ENCODE measurements at regions not wholly inside any gene's neighbourhood (a gene's known extent, or its start where the extent isn't known, plus 50 kb on each side); places are given as distances from the start of the nearest gene placed in this dataset.

DNA sequence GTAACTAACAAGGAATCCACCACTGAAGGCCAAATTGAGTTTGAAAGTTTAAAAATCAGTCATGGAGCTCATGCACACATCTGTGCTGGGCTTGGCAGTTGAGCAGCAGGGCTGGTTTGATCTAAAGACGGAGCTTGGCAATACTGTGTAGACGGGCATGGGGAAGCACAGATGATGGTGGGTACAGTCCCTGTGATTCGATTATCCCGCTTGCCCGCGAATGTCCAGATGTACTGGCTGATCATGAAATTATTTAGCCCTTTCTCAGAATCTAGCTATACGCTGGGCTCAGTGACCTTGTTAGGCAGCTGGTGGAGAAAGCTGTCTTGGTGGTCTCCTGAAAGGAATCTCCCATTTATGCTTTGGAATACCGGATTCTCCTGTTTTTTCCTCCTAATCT lies 74.8 kb upstream of the SOX11 start:
- Histone ChIP-seq H3K4me1 (ENCODE audit: insufficient read depth, low read length) (no peaks in the 10 kb centered on the region), H2AFZ (ENCODE audit: low read length) (no peak overlapping the region), H3K36me3 (replicated peaks in 1 of 2; ENCODE audit: control insufficient read depth in 1 of 2, insufficient read depth in 2 of 2, low read length in 2 of 2) (no peaks in the 10 kb centered on the region), H3K4me2 (ENCODE audit: low read depth, low read length) (no peak overlapping the region), H3K9me3 (ENCODE audit: low read length) (peaks cover 46% of the 10 kb centered on the region), H3K4me3 (replicated peaks in 1 of 3; ENCODE audit: insufficient read depth in 1 of 3, low read depth in 2 of 3, low read length in 3 of 3) (no peak overlapping the region), H3K9ac (ENCODE audit: insufficient read depth, low read depth, low read length) (no peak overlapping the region), H3K27ac (ENCODE audit: extremely low read length, insufficient read depth, low read length) (no peak overlapping the region), H3K27me3 (ENCODE audit: control insufficient read depth in 1 of 2, insufficient read depth in 2 of 2, low read length in 2 of 2) (no peaks in the 10 kb centered on the region), H4K20me1 (ENCODE audit: insufficient read depth, low read length) (no peaks in the 10 kb centered on the region), H3K79me2 (ENCODE audit: insufficient read depth, low read length) (no peaks in the 10 kb centered on the region)
- no TSS peak for BruUV-seq (replicated peaks)
- ChIA-PET CTCF (ENCODE audit: low intra/inter-chr PET ratio, low total read pairs) (no interaction called here), POLR2A (no interaction called here)
- DNase-seq (ENCODE audit: low spot score): no peak
- TF ChIP-seq ZNF343 (CRISPR knock-in tag; IDR thresholded peaks at IDR 0.05): no peak
- TF ChIP-seq ETV6 (CRISPR knock-in tag; conservative IDR thresholded peaks at IDR 0.05): no peak
- in situ Hi-C loops (cut with HindIII; ENCODE audit: extremely low pct_ligation_motif_present, low pct_unique_long_range_greater_than_20kb) (no loop called here), intact Hi-C loops (cut with micrococcal nuclease; ENCODE audit: unreplicated experiment) (no loop called here)
- no peak for ATAC-seq
- FAIRE-seq: no peak
- WGBS (ENCODE audit: low lambda C conversion rate): 37% methylated on average over 8 of the region's 8 CpGs

GRCh38 chr2:5617796-5618195 lies 74.4 kb upstream of the SOX11 start:
- in situ Hi-C loops (cut with HindIII; ENCODE audit: extremely low pct_ligation_motif_present, low pct_unique_long_range_greater_than_20kb): no loop called here
- H3K9ac ChIP-seq (ENCODE audit: insufficient read depth, low read depth, low read length): no peak overlapping the region
- H3K4me3 ChIP-seq (replicated peaks in 1 of 3; ENCODE audit: insufficient read depth in 1 of 3, low read depth in 2 of 3, low read length in 3 of 3): no peak overlapping the region
- no peak overlapping the region for H3K4me2 ChIP-seq (ENCODE audit: low read depth, low read length)
- intact Hi-C loops (cut with micrococcal nuclease; ENCODE audit: unreplicated experiment): no loop called here
- H2AFZ ChIP-seq (ENCODE audit: low read length): no peak overlapping the region
- no peak for DNase-seq (ENCODE audit: low spot score)
- POLR2A ChIA-PET: no interaction called here
- FAIRE-seq: no peak
- no peaks in the 10 kb centered on the region for H3K4me1 ChIP-seq (ENCODE audit: insufficient read depth, low read length)
- TF ChIP-seq ZNF329 (CRISPR knock-in tag; IDR thresholded peaks at IDR 0.05; ENCODE audit: low read depth) (no peak), RFXAP (CRISPR knock-in tag; IDR thresholded peaks at IDR 0.05; ENCODE audit: borderline replicate concordance) (no peak), ZNF30 (CRISPR knock-in tag; IDR thresholded peaks at IDR 0.05) (no peak), PRDM10 (CRISPR knock-in tag; IDR thresholded peaks at IDR 0.05; ENCODE audit: low read depth) (no peak), ZNF20 (CRISPR knock-in tag; IDR thresholded peaks at IDR 0.05) (no peak)
- TF ChIP-seq, protein P1, sequence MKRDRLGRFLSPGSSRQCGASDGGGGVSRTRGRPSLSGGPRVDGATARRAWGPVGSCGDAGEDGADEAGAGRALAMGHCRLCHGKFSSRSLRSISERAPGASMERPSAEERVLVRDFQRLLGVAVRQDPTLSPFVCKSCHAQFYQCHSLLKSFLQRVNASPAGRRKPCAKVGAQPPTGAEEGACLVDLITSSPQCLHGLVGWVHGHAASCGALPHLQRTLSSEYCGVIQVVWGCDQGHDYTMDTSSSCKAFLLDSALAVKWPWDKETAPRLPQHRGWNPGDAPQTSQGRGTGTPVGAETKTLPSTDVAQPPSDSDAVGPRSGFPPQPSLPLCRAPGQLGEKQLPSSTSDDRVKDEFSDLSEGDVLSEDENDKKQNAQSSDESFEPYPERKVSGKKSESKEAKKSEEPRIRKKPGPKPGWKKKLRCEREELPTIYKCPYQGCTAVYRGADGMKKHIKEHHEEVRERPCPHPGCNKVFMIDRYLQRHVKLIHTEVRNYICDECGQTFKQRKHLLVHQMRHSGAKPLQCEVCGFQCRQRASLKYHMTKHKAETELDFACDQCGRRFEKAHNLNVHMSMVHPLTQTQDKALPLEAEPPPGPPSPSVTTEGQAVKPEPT (CRISPR knock-in tag; IDR thresholded peaks at IDR 0.05; ENCODE audit: low read depth): no peak
- no peak overlapping the region for H3K27ac ChIP-seq (ENCODE audit: extremely low read length, insufficient read depth, low read length)
- no peaks in the 10 kb centered on the region for H3K27me3 ChIP-seq (ENCODE audit: control insufficient read depth in 1 of 2, insufficient read depth in 2 of 2, low read length in 2 of 2)
- no peaks in the 10 kb centered on the region for H3K36me3 ChIP-seq (replicated peaks in 1 of 2; ENCODE audit: control insufficient read depth in 1 of 2, insufficient read depth in 2 of 2, low read length in 2 of 2)
- no TSS peak for BruUV-seq (replicated peaks)
- WGBS (ENCODE audit: low lambda C conversion rate): 3% methylated on average over 2 of the region's 2 CpGs
- no peaks in the 10 kb centered on the region for H4K20me1 ChIP-seq (ENCODE audit: insufficient read depth, low read length)
- H3K79me2 ChIP-seq (ENCODE audit: insufficient read depth, low read length): no peaks in the 10 kb centered on the region
- CTCF ChIA-PET (ENCODE audit: low intra/inter-chr PET ratio, low total read pairs): no interaction called here
- ATAC-seq: no peak
- H3K9me3 ChIP-seq (ENCODE audit: low read length): peaks cover 49% of the 10 kb centered on the region
